HepG2 (cell line): ENCODE measurements at regions not wholly inside any gene's neighbourhood (a gene's known extent, or its start where the extent isn't known, plus 50 kb on each side); places are given as distances from the start of the nearest gene placed in this dataset.

ENCODE experiments used
- JUNB ChIP-seq: sonication (generic); formaldehyde crosslinking; IDR thresholded peaks from 2 replicates; pipeline ENCODE4 v1.8.0; 2022; ENCODE audit warnings: missing genetic modification reagents, mild to moderate bottlenecking, borderline replicate concordance
- NFE2L1 ChIP-seq: sonication (generic); formaldehyde crosslinking; IDR thresholded peaks from 2 replicates; pipeline ENCODE4 v1.4.0; 2020; ENCODE audit warnings: missing genetic modification reagents, mild to moderate bottlenecking, borderline replicate concordance
- PCBP2 ChIP-seq: fragments of 200-400 bp; formaldehyde crosslinking; optimal IDR thresholded peaks from 2 replicates; pipeline ENCODE3; 2018; ENCODE audit warnings: low read length, low read depth; ENCODE audit not compliant: poor library complexity, severe bottlenecking
- RFXAP ChIP-seq: sonication (generic); formaldehyde crosslinking; IDR thresholded peaks from 2 replicates; pipeline ENCODE4 v1.4.0; 2020; ENCODE audit warnings: missing genetic modification reagents, borderline replicate concordance
- TF ChIP-seq, protein P1 (sequence below): sonication (generic); formaldehyde crosslinking; IDR thresholded peaks from 2 replicates; pipeline ENCODE4 v1.8.1; 2023; ENCODE audit warnings: mild to moderate bottlenecking, missing genetic modification reagents

DNA sequence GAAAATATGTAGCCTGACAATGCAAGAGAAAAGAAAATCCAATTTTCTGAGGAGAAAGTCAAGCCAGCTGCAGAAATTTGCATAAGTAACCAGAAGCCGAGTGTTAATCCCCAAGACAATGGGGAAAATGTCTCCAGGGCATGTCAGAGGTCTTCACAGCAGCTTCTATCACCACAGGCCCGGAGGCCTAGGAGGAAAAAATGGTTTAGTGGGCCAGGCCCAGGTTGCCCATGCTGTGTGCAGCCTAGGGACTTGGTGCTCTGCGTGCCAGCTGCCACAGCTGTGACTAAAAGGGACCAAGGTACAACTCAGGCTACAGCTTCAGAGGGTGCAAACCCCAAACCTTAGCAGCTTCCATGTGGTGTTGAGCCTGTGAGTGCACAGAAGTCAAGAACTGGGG, 201.2 kb upstream of the SOX2 start:
- TF ChIP-seq PCBP2 (no peak), RFXAP (CRISPR knock-in tag) (no peak), JUNB (no peak), NFE2L1 (CRISPR knock-in tag) (no peak)
- TF ChIP-seq, protein P1, sequence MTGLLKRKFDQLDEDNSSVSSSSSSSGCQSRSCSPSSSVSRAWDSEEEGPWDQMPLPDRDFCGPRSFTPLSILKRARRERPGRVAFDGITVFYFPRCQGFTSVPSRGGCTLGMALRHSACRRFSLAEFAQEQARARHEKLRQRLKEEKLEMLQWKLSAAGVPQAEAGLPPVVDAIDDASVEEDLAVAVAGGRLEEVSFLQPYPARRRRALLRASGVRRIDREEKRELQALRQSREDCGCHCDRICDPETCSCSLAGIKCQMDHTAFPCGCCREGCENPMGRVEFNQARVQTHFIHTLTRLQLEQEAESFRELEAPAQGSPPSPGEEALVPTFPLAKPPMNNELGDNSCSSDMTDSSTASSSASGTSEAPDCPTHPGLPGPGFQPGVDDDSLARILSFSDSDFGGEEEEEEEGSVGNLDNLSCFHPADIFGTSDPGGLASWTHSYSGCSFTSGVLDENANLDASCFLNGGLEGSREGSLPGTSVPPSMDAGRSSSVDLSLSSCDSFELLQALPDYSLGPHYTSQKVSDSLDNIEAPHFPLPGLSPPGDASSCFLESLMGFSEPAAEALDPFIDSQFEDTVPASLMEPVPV (CRISPR knock-in tag): no peak
